ENCODE measurements at regions not wholly inside any gene's neighbourhood (a gene's known extent, or its start where the extent isn't known, plus 50 kb on each side); places are given as distances from the start of the nearest gene placed in this dataset.
"Not testable (repeated sequence)": the region's sequence is repeated elsewhere in the genome, so short reads cannot be mapped to it uniquely, and the experiment has no call there.

GRCh38 chr18:66958309-66958708 is 354.4 kb upstream of the CDH19 start:
- H3K9me3 ChIP-seq (ENCODE audit: insufficient read depth, low read depth, low read length) = no peaks in the 10 kb centered on the region
- no peak overlapping the region for H3K27ac ChIP-seq (ENCODE audit: low read depth, low read length)
- H3K4me1 ChIP-seq (ENCODE audit: insufficient read depth, low read length) = no peaks in the 10 kb centered on the region
- no peak overlapping the region for H3K9ac ChIP-seq (ENCODE audit: low read depth, low read length)
- 92% methylated on average over 2 of the region's 2 CpGs for WGBS
- H3K4me3 ChIP-seq (ENCODE audit: low read length) = no peak overlapping the region
- H3K36me3 ChIP-seq (ENCODE audit: insufficient read depth, low read length) = no peaks in the 10 kb centered on the region
- no peaks in the 10 kb centered on the region for H3K27me3 ChIP-seq (ENCODE audit: insufficient read depth, low read length)

- no peak overlapping the region for H3K27ac ChIP-seq (ENCODE audit: low read depth, low read length)
- no CpG with 5 or more reads among the region's 1 CpG for WGBS
- no peaks in the 10 kb centered on the region for H3K36me3 ChIP-seq (ENCODE audit: insufficient read depth, low read length)
Measured at GRCh38 chr18:66951750-66952149, 347.9 kb upstream of the CDH19 start.

DNA sequence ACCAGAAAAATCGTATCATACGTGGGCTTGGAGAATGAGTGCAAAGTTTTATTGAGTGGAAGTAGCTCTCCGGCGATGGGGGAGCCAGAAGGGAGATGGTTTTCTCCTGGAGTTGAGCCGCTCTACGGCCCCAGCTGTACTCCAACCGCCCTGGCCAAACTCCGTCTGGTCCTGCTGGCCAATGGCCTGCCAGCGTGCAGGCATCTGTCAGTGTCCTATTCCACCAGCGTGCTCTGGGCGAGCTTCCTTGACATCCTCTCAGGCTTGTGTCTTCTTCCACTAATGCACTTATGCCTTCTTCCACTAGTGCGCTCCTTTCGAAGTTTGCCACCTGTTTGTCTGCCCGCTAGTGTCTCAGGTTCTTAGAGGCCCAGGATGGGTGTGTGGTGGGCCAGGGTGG is 345.5 kb upstream of the CDH19 start:
- H3K36me3 ChIP-seq (ENCODE audit: insufficient read depth, low read length) = no peaks in the 10 kb centered on the region
- 96% methylated on average over 14 of the region's 14 CpGs for WGBS

More at GRCh38 chr18:66951750-66952149, 347.9 kb upstream of the CDH19 start:
- Histone ChIP-seq H3K9ac (ENCODE audit: low read depth, low read length) (no peak overlapping the region), H3K9me3 (ENCODE audit: insufficient read depth, low read depth, low read length) (peaks cover 3% of the 10 kb centered on the region; the same call in 1 of the 2 replicates), H3K4me1 (ENCODE audit: insufficient read depth, low read length) (no peaks in the 10 kb centered on the region), H3K27me3 (ENCODE audit: insufficient read depth, low read length) (no peaks in the 10 kb centered on the region), H3K4me3 (ENCODE audit: low read length) (no peak overlapping the region)

DNA sequence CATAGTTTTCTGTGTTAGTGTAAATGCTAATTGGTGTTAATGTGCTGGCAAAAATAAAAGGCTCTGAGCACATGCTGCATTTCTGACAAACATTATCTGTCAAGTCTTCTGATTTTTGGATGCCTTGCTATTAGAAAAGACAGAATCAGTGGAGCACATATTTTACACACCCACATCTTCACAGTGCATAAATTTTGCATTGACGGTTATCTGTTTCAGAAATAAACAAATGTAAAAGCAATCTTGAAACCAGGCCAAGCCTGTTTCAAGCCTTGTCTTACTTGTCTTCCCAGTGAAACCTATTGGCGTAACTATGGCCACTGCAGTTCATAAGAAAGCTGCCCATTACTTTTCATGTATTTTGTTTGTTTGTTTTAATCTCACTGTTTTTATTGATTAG is 333.7 kb upstream of the CDH19 start:
- no peak overlapping the region for H3K9ac ChIP-seq (ENCODE audit: low read depth, low read length)
- H3K9me3 ChIP-seq (ENCODE audit: insufficient read depth, low read depth, low read length) = peaks cover 9% of the 10 kb centered on the region
- H3K27me3 ChIP-seq (ENCODE audit: insufficient read depth, low read length) = no peaks in the 10 kb centered on the region
- 96% methylated on average over 2 of the region's 2 CpGs for WGBS
- no peaks in the 10 kb centered on the region for H3K36me3 ChIP-seq (ENCODE audit: insufficient read depth, low read length)
- no peaks in the 10 kb centered on the region for H3K4me1 ChIP-seq (ENCODE audit: insufficient read depth, low read length)
- H3K4me3 ChIP-seq (ENCODE audit: low read length) = no peak overlapping the region
- no peak overlapping the region for H3K27ac ChIP-seq (ENCODE audit: low read depth, low read length)

More for the DNA sequence above, 345.5 kb upstream of the CDH19 start:
- Histone ChIP-seq H3K27ac (ENCODE audit: low read depth, low read length) (no peak overlapping the region), H3K9me3 (ENCODE audit: insufficient read depth, low read depth, low read length) (peaks cover 3% of the 10 kb centered on the region; the same call in 1 of the 2 replicates), H3K4me3 (ENCODE audit: low read length) (no peak overlapping the region), H3K4me1 (ENCODE audit: insufficient read depth, low read length) (no peaks in the 10 kb centered on the region), H3K27me3 (ENCODE audit: insufficient read depth, low read length) (no peaks in the 10 kb centered on the region), H3K9ac (ENCODE audit: low read depth, low read length) (no peak overlapping the region)

GRCh38 chr18:66931010-66931409 is 327.1 kb upstream of the CDH19 start:
- Histone ChIP-seq H3K9me3 (ENCODE audit: insufficient read depth, low read depth, low read length) (no peaks in the 10 kb centered on the region), H3K27me3 (ENCODE audit: insufficient read depth, low read length) (no peaks in the 10 kb centered on the region), H3K36me3 (ENCODE audit: insufficient read depth, low read length) (no peaks in the 10 kb centered on the region), H3K9ac (ENCODE audit: low read depth, low read length) (peak overlapping the region; percentile 27; the same call in 1 of the 2 replicates), H3K27ac (ENCODE audit: low read depth, low read length) (no peak overlapping the region), H3K4me1 (ENCODE audit: insufficient read depth, low read length) (0 out of 2 replicates have a peak, but pooled peaks cover 3% of the 10 kb centered on the region), H3K4me3 (ENCODE audit: low read length) (no peak overlapping the region)
- 88% methylated on average over 11 of the region's 11 CpGs for WGBS

GRCh38 chr18:66916834-66917233 is 312.9 kb upstream of the CDH19 start:
- Histone ChIP-seq H3K36me3 (ENCODE audit: insufficient read depth, low read length) (no peaks in the 10 kb centered on the region), H3K27ac (ENCODE audit: low read depth, low read length) (no peak overlapping the region), H3K9me3 (ENCODE audit: insufficient read depth, low read depth, low read length) (no peaks in the 10 kb centered on the region), H3K27me3 (ENCODE audit: insufficient read depth, low read length) (no peaks in the 10 kb centered on the region), H3K4me1 (ENCODE audit: insufficient read depth, low read length) (0 out of 2 replicates have a peak, but pooled peaks cover 3% of the 10 kb centered on the region), H3K4me3 (ENCODE audit: low read length) (no peak overlapping the region), H3K9ac (ENCODE audit: low read depth, low read length) (no peak overlapping the region)

DNA sequence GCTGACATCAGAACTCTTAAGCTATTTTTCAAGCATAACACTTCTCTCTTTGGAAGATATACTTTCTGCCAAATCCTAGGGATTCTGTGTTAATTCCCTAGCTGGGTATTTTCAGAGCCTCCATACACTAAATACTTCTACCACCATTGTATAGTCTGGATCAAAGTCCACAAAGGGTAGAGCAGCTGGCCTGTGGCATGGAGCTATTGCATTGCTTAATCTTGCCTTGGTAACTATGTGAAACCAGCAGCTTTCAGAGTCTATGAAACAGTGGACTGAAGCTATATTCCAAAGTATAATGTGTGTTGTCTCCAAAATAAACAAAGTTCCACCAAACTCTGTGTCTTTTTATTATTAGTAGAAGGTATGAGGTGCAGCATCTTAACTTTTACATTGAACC is 296.9 kb upstream of the CDH19 start:
- H3K4me3 ChIP-seq (ENCODE audit: low read length) = no peak overlapping the region
- no peaks in the 10 kb centered on the region for H3K27me3 ChIP-seq (ENCODE audit: insufficient read depth, low read length)
- H3K9ac ChIP-seq (ENCODE audit: low read depth, low read length) = no peak overlapping the region
- no peaks in the 10 kb centered on the region for H3K9me3 ChIP-seq (ENCODE audit: insufficient read depth, low read depth, low read length)
- H3K27ac ChIP-seq (ENCODE audit: low read depth, low read length) = no peak overlapping the region
- H3K36me3 ChIP-seq (ENCODE audit: insufficient read depth, low read length) = no peaks in the 10 kb centered on the region
- no peaks in the 10 kb centered on the region for H3K4me1 ChIP-seq (ENCODE audit: insufficient read depth, low read length)

GRCh38 chr18:66895631-66896030 is 291.7 kb upstream of the CDH19 start:
- Histone ChIP-seq H3K36me3 (ENCODE audit: insufficient read depth, low read length) (no peaks in the 10 kb centered on the region), H3K9ac (ENCODE audit: low read depth, low read length) (no peak overlapping the region), H3K27me3 (ENCODE audit: insufficient read depth, low read length) (no peaks in the 10 kb centered on the region), H3K4me1 (ENCODE audit: insufficient read depth, low read length) (peaks cover 9% of the 10 kb centered on the region; the same call in 1 of the 2 replicates), H3K27ac (ENCODE audit: low read depth, low read length) (no peak overlapping the region), H3K9me3 (ENCODE audit: insufficient read depth, low read depth, low read length) (no peaks in the 10 kb centered on the region), H3K4me3 (ENCODE audit: low read length) (no peak overlapping the region)

GRCh38 chr18:66894851-66895250 is 291.0 kb upstream of the CDH19 start:
- H3K27me3 ChIP-seq (ENCODE audit: insufficient read depth, low read length) = no peaks in the 10 kb centered on the region

GRCh38 chr18:66892388-66892787 is 288.5 kb upstream of the CDH19 start:
- H3K4me1 ChIP-seq (ENCODE audit: insufficient read depth, low read length) = peaks cover 17% of the 10 kb centered on the region
- 97% methylated on average over 13 of the region's 13 CpGs for WGBS
- not testable (repeated sequence) for H3K9me3 ChIP-seq (ENCODE audit: insufficient read depth, low read depth, low read length); H3K27ac ChIP-seq (ENCODE audit: low read depth, low read length); H3K36me3 ChIP-seq (ENCODE audit: insufficient read depth, low read length); H3K4me3 ChIP-seq (ENCODE audit: low read length); H3K9ac ChIP-seq (ENCODE audit: low read depth, low read length); H3K27me3 ChIP-seq (ENCODE audit: insufficient read depth, low read length)

More at GRCh38 chr18:66894851-66895250, 291.0 kb upstream of the CDH19 start:
- Histone ChIP-seq H3K9me3 (ENCODE audit: insufficient read depth, low read depth, low read length) (no peaks in the 10 kb centered on the region), H3K36me3 (ENCODE audit: insufficient read depth, low read length) (no peaks in the 10 kb centered on the region), H3K4me1 (ENCODE audit: insufficient read depth, low read length) (peaks cover 9% of the 10 kb centered on the region; the same call in 1 of the 2 replicates), H3K27ac (ENCODE audit: low read depth, low read length) (no peak overlapping the region), H3K9ac (ENCODE audit: low read depth, low read length) (no peak overlapping the region), H3K4me3 (ENCODE audit: low read length) (no peak overlapping the region)
- 90% methylated on average over 2 of the region's 3 CpGs for WGBS

DNA sequence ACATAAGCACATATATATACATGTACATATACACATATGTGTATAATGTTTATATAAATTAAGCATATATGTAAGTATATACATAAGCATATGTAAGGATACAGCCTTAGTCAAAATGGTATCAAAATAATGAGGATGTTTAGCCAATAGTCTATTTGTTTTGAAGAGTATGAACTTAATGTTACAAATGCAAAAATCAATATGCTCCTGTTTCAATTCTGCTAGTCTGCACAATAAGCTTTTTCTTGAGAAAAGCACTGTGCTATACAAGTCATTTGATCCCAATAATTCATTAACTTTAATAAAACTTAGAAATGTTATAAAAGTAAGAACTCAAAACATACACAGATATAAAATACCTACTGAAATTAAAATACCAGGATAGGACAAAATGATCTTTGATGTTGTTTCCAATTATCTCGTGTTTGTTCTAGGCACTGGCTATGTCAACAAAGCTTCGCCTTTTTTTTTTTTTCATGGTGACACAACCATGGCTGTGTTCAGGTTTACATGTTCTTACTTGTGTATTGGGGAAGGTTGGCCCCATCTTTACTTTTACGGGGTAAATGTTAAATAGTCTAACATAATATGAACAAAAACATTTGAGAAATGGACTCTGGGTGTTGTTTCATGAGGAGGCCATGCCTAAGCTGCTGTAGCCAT is 271.1 kb upstream of the CDH19 start:
- Histone ChIP-seq H3K4me1 (ENCODE audit: insufficient read depth, low read length) (no peaks in the 10 kb centered on the region), H3K36me3 (ENCODE audit: insufficient read depth, low read length) (no peaks in the 10 kb centered on the region), H3K9ac (ENCODE audit: low read depth, low read length) (no peak overlapping the region), H3K9me3 (ENCODE audit: insufficient read depth, low read depth, low read length) (no peaks in the 10 kb centered on the region), H3K27me3 (ENCODE audit: insufficient read depth, low read length) (no peaks in the 10 kb centered on the region), H3K27ac (ENCODE audit: low read depth, low read length) (no peak overlapping the region), H3K4me3 (ENCODE audit: low read length) (no peak overlapping the region)
- 83% methylated on average over 2 of the region's 3 CpGs for WGBS

DNA sequence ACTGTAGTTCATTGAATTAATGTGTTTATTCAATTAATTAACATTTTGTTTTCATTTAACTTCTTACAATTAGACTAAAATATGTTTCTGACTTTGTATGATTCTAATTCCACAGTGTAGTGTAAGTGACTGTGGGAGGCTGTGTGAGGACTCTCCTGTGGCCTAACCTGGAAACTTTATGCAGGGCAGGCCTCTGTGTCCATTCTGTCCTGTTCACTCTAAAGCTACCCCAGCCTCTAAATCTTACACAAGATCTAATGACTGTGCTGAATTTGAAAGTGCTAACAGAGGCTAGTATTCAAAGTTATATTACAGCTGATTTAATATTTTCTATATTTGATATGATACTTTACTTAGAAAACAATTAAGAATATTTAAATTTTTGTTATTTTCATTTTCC is 270.5 kb upstream of the CDH19 start:
- H3K9me3 ChIP-seq (ENCODE audit: insufficient read depth, low read depth, low read length) = no peaks in the 10 kb centered on the region
- H3K27ac ChIP-seq (ENCODE audit: low read depth, low read length) = no peak overlapping the region
- no peaks in the 10 kb centered on the region for H3K36me3 ChIP-seq (ENCODE audit: insufficient read depth, low read length)
- no peak overlapping the region for H3K9ac ChIP-seq (ENCODE audit: low read depth, low read length)
- H3K4me3 ChIP-seq (ENCODE audit: low read length) = no peak overlapping the region
- no peaks in the 10 kb centered on the region for H3K4me1 ChIP-seq (ENCODE audit: insufficient read depth, low read length)
- H3K27me3 ChIP-seq (ENCODE audit: insufficient read depth, low read length) = no peaks in the 10 kb centered on the region

Measured in HUES64 (cell line).